DOHH2 (cell line): ENCODE measurements at regions not wholly inside any gene's neighbourhood (a gene's known extent, or its start where the extent isn't known, plus 50 kb on each side); places are given as distances from the start of the nearest gene placed in this dataset.

ENCODE experiments used
- EZH2phosphoT487 ChIP-seq: fragments of 200-600 bp; sonication (generic); IDR thresholded peaks from 2 replicates; pipeline ENCODE4 v1.6.1; 2017; ENCODE audit warnings: borderline replicate concordance, mild to moderate bottlenecking, antibody characterized with exemption, low read length, moderate library complexity, mixed read lengths
- TF ChIP-seq, protein P1 (sequence below): fragments of 200-600 bp; sonication (generic); IDR thresholded peaks from one replicate; pipeline ENCODE4 v1.5.1; 2014; ENCODE audit warnings: antibody characterized with exemption, mild to moderate bottlenecking, low read depth, low read length; ENCODE audit not compliant: poor library complexity, severe bottlenecking

DNA sequence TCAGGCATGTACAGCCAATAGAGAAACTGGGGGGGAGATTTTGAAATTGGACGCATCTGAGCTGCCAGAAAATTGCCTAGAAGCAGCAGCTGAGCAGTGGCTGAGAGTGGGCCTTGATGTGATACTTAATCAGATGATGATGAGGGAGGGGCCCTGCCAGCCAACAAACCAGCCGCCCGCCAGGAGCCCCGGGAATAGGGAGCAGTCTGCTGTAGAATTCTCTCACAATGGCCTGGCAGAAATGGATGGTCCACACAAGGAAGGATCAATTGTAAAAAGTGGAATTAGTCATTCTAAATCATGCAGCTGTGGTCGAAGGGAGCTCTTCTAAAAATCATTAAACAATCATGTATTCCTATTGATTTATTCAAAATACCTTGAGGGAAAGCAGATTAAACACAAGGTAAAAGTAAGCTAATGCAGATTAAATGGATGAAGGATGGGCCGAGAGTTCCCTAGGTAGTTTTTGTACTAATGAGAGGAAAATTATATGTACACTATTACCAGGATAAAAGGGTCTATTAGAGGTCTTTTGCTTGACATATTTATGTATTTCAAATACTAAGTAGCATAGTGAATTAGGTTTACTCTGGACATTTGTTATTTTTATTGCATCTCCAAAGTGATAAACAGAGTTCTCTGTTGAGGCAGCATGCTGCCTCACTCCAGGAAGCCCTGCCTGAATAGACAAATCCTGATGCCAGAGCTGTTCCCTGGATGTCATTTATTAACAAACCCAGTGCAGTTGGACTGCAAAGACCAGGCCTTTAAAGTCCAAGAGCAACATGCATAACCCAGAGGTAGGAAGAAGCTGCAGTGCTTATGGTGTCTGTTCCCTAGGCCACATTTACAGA is 91.3 kb downstream of the NKX6-1 start:
- TF ChIP-seq, protein P1, sequence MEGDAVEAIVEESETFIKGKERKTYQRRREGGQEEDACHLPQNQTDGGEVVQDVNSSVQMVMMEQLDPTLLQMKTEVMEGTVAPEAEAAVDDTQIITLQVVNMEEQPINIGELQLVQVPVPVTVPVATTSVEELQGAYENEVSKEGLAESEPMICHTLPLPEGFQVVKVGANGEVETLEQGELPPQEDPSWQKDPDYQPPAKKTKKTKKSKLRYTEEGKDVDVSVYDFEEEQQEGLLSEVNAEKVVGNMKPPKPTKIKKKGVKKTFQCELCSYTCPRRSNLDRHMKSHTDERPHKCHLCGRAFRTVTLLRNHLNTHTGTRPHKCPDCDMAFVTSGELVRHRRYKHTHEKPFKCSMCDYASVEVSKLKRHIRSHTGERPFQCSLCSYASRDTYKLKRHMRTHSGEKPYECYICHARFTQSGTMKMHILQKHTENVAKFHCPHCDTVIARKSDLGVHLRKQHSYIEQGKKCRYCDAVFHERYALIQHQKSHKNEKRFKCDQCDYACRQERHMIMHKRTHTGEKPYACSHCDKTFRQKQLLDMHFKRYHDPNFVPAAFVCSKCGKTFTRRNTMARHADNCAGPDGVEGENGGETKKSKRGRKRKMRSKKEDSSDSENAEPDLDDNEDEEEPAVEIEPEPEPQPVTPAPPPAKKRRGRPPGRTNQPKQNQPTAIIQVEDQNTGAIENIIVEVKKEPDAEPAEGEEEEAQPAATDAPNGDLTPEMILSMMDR = no peak
- TF ChIP-seq EZH2phosphoT487 = no peak
